GM18519 (cell line): ENCODE measurements at regions not wholly inside any gene's neighbourhood (a gene's known extent, or its start where the extent isn't known, plus 50 kb on each side); places are given as distances from the start of the nearest gene placed in this dataset.

ENCODE experiments used
- ATAC-seq: cut with Tn5 transposase; IDR thresholded peaks from one replicate; pipeline ENCODE4 v1.9.1; 2021; ENCODE audit warnings: mild to moderate bottlenecking, moderate library complexity; ENCODE audit not compliant: unreplicated experiment, low FRiP score

DNA sequence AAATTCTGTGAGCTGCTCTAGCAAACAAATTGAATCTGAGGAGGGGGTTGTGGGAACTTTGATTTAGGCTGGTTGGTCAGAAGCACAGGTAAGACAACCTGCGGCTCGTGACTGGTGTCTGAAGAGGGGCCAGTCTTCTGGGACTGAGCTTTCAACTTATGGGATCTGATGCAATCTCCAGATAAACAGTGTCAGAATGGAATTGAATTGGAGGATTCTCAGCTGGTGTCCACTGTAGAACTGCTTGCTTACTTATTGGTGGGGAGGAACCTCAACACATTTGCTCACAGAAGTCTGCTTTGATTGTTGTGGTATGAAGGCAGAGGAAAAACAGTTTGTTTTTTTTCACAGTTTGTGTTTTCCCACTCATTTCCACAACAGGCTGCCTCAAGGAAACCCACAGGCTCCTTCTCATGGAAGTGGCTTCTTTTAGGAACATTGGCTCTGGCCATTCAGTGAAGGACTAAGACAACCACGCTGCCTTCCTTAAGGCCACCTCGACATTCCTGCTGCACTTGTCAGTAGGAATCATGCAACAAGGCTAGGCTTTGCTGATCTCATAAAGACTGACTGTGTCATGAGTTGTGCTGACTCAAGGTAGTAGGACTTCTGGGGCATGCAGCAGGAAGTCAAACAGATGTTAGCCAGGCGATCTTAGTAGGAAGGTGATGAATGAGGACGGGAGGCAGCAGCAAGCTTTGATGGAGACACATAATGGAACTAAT is 104.7 kb downstream of the TSN start:
- no peak for ATAC-seq

- no peak for ATAC-seq
Observed at GRCh38 chr2:121860758-121861227, 105.3 kb downstream of the TSN start.

GRCh38 chr2:121862286-121862685 is 106.8 kb downstream of the TSN start:
- no peak for ATAC-seq

- no peak for ATAC-seq
Observed at GRCh38 chr2:121865914-121866313, 110.5 kb downstream of the TSN start.

DNA sequence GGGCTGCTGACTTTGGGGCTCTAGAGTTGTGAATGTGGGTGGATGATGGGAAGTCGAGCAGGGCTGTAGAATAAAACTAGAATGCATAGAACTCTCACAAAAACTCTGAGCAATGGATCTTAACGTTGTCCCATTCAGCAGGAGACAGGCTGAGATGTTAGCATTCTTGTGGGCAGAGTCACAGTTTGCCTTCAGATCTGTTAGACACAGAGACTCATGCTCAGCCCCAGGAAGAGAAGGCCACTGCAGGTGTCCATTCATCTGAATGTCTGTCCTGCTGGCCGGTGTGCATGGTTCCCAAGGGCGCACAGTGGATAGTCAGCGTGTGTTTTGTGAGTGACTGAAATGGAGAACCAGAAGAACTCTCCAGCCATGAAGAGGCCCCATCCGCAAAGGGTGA is 111.3 kb downstream of the TSN start:
- no peak for ATAC-seq

GRCh38 chr2:121868652-121869051 is 113.2 kb downstream of the TSN start:
- no peak for ATAC-seq

DNA sequence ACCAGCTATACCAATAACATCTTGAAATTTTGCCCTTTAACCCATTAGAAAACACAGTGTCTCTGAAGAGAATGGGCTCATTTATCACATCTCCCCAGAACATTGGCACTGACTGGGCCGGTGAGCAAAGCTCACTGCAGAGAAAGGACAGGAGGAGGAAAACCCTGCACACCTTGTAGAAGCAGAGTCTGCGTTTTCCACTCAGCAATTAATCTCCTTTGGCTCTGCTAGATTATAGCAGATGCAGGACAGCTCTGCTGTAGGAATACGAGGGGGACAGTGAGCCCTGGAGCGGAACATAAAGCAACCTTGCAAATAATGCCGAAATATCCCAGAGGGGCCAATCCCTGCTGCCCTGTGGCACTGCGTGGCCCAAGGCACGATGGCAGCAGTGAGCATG is 113.9 kb downstream of the TSN start:
- ATAC-seq = no peak

DNA sequence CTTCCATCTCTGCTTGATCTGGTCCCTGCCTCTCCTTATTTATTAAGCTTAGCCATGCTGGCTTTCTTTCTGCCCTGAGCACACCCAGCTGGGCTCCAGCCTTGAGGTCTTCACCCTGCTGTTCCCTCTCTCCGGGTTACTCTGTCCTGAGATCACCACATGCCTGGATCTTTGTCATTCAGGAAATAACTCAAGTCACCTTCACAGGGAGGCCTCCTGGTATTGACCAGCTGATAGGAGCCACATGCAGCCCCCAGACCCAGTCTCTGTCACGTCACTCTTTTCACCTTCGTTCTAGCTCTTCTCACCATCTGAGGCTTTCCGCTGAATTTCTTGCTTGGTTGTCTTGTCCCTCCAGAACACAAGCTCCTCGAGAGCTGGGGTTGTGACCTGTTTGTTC is 114.4 kb downstream of the TSN start:
- ATAC-seq = no peak

- ATAC-seq = no peak
Observed at GRCh38 chr2:121872651-121873050, 117.2 kb downstream of the TSN start.

- no peak for ATAC-seq
Observed at GRCh38 chr2:121873864-121874263, 118.4 kb downstream of the TSN start.

- ATAC-seq = no peak
Observed at GRCh38 chr2:121875585-121876185, 120.2 kb downstream of the TSN start.

DNA sequence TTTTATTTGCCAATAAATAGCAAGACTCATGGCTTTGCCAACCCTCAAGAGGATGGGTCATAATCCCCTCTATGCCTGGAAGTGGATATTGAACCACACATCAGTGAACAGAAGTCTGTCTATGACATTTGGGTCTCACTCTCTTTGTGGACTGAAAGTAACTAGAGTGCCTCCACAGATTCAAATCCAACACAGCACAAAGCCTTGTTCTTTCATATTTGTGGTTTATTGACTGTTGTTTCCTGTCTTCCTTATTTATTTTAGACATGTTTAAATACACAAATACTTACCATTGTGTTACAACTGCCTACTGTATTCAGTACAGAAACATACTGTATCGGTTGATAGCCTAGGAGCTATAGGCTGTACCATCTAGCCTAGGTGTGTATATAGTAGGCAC is 121.9 kb downstream of the TSN start:
- ATAC-seq = no peak

GRCh38 chr2:121880283-121880682 is 124.8 kb downstream of the TSN start:
- ATAC-seq = no peak

GRCh38 chr2:121881038-121881437 is 125.6 kb downstream of the TSN start:
- ATAC-seq = no peak

DNA sequence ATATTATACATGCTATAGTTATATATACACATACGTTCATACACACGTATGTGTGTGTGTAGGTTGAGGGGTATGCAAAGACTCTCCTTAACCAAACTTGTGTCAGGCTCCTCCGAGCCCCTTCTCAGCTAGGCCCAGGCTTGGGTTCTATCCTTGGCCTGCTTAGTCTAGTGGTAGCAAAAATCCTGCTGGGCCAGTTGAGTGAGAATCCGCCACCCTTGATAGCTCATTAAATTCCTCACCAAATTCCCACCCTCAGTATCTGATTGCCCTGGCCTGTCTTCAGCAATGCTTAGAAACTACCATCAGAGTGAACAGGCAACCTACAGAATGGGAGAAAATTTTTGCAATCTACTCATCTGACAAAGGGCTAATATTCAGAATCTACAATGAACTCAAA is 126.5 kb downstream of the TSN start:
- ATAC-seq = no peak

DNA sequence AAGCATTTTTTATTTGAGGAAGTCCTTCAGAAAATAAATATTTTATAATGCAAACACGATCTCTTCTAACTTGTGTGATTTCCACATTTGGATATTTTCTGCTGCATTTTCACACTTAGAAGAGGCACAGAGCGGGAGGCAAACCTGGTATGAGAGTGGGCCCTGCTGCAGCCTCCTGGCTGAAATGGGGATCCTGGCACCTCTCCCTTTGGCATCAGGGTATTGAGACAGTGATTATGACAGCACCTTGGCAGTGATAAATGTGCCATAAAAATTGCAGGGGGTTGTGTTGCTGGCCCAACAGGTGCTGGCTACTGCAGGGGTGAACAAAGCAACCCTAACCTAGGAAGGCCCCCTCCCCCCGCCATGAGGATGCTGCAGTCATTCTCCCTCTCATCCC is 128.6 kb downstream of the TSN start:
- no peak for ATAC-seq

DNA sequence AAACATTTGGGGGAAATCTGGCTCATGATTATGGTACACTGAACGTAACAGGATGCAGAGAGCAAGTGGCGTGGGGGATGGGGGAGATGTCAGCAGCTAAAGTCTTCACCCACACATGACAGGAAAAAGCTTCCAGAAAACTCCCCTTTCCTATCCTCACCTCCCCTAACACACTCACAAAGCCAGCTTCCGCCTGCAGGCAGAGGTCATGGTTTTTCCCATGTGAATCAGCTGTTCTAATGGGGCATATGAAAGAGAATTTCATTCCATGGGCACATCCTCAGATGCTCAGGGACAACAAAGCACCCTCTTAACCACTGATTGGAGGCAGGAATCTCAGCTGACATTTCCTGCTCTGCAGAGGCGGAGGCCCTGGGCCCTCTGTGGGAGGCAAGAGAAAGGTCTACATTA is 129.1 kb downstream of the TSN start:
- ATAC-seq = no peak

- no peak for ATAC-seq
Observed at GRCh38 chr2:121886059-121886458, 130.6 kb downstream of the TSN start.

- ATAC-seq = no peak
Observed at GRCh38 chr2:121887513-121888188, 132.2 kb downstream of the TSN start.

GRCh38 chr2:121888189-121888557 is 132.7 kb downstream of the TSN start:
- ATAC-seq = peak; percentile 97

GRCh38 chr2:121890041-121890440 is 134.6 kb downstream of the TSN start:
- ATAC-seq = no peak
